Limb (tissue), 2 donors: ENCODE measurements at regions not wholly inside any gene's neighbourhood (a gene's known extent, or its start where the extent isn't known, plus 50 kb on each side); places are given as distances from the start of the nearest gene placed in this dataset.
"Not testable (repeated sequence)": the region's sequence is repeated elsewhere in the genome, so short reads cannot be mapped to it uniquely, and the experiment has no call there.

Experiments
- DNase-seq, 2 donors: peaks; one replicate each; pipeline ENCODE4 v3.0.0-alpha.2; 2016; ENCODE audit errors: extremely low spot score in 2 of 2

DNA sequence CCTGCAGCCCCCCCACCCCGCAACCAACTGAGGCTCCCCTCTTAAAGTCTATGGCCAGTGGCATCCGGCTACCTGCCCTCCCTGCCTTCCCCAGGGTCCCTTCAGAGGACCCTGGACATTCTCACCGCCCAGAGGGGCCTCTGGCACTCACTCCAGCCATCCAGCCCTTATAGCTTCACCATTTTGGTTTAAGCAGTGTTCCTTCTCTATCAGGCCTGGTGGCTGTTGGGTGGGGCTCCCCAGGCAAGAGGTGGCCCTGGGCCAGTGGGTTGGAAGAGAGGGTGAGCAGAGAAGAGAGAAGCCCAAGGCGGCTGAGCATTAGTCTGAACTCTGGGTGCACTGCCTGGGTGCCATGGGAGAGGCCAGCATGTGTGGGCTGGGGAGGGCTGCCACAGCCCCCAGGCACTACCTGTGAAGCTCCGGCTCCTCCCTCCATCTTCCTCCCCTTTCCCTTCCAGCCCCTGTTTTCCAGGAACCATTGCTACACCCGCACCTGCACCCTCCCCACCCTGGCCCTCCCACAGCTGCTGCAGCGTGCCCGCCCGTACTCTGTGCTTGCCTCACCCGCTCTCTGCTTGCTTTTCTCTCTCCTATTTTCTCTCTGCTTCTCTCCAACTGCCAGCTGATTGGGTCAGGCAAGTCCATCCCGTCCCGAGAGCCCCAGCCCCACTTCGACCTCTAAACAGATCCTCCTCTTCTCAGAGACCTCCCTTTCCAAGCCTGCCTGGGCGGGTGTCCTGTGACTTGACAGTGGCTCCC is 168.2 kb downstream of the TBC1D2B start:
- DNase-seq, result no peak

DNA sequence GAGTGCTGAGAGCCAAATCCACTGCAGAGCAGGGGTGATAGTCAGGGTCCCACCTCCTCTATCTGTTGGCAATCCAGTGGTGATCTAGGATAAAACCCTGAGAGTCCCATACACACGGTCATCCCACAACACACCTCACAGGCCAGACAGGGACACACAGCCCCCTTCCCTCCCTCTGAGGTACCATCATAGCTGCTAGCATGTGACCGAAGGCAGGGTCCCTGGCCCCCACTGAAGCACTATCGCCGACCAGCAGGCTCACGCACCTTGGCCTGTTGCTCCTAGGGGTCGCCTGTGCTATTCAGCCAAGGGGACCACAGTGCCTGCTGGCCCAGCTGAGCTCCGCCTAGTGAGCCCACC is 168.8 kb downstream of the TBC1D2B start:
- not testable (repeated sequence) for DNase-seq

DNA sequence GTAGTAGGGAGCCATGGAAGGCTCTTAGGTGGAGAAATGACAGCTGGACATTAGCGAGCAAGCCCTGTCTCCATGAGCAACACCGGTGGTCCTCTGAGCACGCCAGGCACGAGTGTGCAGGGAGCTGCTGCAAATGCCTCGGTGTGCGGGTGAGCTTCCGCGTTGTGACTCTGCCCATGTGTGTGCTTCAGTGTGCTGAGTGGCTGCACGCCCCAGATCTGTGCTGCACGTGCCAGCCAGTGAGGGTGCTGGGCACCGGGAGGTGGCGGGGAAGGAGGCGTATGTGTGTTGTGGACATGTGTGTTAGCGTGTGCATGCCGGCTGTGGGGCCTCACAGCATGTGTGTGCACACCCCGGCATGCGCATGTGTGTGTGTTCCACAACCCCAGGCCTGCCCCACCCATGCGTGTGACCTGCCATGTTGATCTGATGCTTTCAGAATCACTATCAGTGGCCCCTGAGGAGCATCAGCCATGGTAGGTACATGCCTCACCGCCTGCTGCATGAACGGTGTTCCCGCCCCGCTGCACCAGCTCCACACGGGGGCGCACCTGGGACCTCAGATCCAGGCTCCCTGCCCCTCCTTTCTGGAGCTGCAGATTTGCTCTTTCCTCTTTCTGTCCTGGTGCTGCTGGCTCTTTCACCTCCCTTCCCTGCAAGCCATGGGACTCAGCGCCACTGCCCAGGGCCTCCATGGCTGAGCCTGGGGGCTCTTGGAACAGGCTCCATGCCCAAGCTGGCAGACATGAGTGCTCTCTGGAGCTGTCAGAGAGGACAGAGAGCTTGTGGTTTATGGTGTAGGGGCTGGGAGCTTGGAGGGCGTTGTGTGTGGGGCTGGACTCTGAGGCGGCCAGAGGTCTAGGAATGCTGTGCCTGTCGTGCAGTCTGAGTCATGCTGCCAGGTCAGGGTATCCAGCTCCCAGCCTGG is 169.4 kb downstream of the TBC1D2B start:
- peak in 1 of 2 donors; percentile 3 for DNase-seq

DNA sequence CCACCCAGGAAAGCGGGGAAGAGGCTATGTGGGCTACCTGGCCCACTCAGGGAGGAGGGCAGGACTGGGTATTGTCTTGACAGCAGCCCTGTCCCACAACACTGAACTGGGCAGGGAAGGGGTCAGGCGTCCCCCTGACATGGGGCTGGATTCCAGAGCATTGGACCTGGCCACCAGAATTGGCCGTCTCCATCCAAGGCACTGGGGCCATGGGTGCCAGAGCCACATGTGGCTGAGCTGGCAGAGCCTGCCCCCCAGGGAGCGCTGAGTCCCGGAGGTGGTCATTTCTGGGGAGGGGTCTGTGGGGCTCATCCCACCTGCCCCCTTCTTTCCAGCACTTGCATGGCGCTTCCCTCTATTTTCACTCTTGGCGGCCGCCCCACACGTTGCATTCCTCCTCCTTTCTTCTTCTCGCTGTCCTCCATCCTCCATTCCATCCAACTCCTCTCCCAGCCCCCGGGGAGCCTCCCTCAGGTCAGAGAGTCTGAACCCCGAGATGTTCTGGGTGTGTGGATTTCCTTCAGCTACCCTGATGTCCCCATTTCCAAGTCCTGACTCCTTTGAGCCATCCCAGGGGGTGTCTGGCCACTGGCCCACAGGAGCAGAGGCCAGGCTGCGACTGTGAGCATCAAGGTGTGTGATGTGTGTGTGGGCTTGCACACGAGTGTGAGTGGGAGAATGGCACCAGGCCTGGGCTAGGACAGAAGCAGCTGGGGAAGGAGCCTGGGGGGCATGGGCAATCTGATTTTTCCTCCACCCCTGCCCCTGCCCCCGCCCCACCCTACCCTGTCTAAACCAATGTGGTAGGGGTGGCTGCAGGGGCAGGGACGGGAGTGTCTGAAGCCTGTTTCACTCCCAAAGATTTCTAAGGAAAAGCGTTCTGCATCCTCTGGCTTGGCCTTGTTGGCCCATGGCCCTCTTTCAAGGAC is 171.2 kb downstream of the TBC1D2B start:
- not testable (repeated sequence) for DNase-seq

DNA sequence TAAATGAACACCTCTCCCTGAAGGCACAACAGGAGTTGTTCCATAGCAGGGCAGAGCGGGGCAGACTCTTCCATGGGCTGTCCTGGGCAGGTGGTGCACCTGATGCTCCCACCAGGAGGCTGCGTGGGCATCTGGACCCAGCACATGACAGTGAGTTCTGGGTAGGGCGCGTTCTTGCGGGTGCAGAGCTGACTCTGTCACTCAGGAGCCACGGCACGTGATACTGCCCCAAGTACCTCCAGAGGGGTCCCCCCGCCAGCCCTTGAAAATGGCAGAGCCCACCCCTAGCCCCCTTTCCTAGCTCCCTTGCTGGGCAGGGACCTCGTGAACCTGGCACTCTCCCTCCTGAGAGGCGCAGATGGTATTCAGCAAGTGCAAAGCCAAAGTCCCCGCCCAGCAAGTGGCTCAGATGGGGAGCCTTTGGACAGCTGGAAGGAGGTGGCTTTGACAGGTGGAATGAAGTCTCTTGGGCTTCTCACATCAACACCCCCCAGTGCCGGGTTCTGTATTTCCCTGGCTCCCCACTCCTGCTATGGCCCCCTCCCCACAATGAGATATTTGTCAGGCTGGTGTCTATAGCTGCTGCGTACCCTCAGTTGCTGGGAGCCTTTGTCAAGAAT is 172.1 kb downstream of the TBC1D2B start:
- peak in 1 of 2 donors; percentile 26 for DNase-seq

DNA sequence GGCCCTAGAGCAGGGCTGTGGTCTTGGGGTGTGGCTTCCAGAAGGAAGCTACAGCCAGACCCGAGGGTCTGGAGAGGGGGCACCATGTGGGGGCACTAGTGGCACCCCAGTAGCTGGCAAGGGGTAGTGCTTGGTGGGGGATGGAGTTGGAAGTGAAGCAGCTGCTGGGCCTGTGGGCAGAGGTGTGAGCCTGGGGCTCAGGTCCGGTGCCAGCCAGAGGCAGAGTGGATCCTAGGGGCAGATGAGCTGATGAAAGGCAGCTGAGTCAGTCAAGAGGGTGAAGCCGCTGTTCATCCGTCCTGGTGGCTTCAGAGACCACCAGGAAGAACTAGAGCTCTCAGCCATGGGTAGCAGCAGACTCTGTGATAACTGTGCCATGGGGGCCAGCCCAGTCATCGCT is 172.6 kb downstream of the TBC1D2B start:
- DNase-seq, result no peak

DNA sequence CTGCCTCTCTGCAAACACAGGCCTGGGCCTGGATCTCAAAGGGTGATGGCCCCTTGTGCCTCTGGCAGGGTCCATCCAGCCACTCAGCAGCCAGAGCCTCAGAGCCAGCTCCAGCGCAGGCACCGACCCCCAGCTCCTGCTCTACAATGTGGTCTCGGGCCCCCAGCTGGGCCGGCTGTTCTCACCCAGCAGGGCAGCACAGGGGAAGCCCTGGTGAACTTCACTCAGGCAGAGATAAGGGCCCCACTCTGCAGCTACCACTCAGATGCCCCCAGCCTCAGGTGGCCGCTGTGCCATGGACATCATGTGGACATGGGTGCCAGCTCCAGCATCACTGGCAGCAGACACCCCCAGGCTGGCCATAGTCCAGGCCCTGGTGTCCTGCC is 173.1 kb downstream of the TBC1D2B start:
- peak in 1 of 2 donors; percentile 32 for DNase-seq

DNA sequence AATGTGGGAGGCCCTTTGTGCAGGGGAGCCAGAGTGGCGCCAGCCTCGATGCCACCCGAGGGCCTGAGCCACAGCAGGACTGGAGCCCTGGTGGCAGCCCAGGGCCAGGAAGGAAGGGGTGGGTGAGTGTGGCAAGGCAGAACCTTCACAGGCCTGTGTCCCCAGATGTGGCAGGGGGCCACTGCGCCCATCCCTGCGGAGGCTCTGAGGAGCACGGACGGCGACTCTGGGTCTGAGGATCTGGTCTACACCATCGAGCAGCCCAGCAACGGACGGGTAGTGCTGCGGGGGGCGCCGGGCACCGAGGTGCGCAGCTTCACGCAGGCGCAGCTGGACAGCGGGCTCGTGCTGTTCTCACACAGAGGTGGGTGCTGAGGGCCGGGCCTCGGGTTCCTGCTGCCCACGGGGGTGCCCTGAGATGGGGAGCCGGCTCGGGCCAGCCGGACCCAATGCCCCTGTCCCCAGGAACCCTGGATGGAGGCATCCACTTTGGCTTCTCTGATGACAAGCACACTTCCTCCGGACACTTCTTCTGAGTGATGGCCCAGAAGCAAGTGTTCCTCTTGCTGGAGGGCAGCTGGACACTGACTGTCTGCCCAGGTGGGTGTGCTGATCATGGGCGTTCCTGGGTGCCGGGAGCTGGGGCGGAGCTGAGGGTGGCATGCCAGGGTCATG is 173.6 kb downstream of the TBC1D2B start:
- DNase-seq, result peak in 1 of 2 donors; percentile 25

DNA sequence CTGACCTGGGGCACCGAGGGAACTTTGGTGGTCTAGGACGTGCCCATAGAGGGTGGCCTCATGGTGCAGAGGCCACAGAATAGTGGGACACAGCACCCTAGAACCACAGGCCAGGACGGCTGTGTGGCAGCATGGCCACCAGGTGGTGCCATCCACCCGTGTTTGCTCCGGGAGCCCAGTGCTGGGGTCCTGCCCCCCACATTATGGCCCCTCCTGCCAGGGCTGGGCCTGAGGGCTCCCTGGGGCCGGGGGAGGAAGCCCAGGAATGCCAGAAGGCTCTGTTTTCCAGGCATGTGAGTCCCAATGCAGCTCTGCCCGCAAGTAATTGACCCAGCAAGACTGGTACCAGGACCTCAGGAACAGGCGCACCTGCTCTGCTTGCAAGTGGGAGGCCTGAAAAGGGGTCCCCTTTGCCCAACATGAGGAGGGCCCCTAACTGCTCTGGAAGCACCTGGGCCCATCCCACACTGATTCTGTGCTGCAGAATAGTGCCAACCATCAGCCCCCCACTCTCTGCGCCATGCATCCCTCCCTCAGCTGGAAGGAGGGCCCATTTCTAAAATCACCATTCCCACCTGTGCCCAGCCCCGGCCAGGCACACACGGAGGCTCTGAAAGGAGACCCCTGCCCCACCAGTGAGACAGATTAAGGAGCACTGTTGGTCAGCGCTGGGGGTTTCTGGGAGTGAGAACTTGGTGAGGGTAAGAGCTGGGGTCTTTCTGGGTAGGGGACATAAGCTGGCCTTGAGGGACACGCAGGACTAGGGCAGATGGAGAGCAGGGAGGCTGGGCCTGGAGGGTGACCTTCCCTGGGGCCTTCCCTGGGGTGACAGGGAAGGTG is 174.4 kb downstream of the TBC1D2B start:
- DNase-seq, result peak in 1 of 2 donors; percentile 64

DNA sequence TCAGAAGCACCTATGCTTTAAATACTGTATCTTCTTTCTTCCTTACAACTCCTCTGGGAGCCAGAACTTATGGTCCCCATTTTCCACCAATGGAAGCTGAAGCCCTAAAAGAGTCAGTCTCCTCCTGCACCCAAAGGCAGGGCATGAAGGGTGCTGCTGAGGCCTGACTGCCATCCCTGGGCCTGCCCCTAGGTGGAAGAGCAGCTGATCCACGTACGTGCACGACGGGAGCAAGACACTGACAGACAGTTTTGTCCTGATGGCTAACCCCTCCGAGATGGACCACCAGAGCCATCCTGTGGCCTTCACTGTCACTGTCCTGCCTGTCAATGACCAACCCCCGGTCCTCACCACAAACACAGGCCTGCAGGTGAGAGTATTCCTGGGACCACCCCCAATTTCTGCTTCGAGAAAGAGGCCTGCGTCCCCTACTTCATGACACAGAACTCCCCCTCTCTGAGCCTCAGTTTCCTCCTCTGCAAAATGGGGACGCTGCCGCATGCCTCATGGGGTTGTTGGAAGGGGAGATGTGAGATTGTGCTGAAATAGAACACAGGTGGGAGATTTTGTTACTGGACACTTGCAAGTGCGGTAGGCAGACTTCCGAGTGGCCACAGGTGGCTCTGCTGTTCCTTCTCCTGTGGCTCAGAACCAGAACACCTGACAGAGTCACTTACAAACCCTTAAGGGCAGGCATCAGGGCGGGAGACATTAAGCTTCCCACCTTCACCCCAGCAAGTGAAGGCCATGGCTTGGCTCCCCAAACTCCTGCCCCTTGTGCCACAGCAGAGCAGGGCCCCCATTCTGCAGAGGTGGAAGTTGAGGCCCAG is 175.4 kb downstream of the TBC1D2B start:
- peak in 1 of 2 donors; percentile 26 for DNase-seq

DNA sequence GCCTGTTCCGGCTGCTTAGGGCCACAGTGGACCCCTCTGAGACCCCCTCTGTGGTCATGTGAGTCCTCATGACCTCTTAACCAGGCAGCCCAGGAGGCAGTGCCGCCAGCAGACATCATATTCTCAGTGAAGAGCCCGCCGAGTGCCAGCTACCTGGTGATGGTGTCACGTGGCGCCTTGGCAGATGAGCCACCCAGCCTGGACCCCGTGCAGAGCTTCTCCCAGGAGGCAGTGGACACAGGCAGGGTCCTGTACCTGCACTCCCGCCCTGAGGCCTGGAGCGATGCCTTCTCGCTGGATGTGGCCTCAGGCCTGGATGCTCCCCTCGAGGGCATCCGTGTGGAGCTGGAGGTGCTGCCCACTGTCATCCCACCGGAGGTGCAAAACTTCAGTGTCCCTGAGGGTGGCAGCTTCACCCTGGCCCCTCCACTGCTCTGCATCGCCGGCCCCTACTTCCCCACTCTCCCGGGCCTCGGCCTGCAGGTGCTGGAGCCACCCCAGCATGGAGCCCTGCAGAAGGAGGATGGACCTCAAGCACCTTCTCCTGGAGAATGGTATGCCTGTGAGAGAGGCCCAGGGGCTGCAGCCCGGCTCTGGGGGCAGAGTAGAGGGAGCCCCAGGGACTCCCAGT is 176.1 kb downstream of the TBC1D2B start:
- DNase-seq, result peak in 1 of 2 donors; percentile 19

DNA sequence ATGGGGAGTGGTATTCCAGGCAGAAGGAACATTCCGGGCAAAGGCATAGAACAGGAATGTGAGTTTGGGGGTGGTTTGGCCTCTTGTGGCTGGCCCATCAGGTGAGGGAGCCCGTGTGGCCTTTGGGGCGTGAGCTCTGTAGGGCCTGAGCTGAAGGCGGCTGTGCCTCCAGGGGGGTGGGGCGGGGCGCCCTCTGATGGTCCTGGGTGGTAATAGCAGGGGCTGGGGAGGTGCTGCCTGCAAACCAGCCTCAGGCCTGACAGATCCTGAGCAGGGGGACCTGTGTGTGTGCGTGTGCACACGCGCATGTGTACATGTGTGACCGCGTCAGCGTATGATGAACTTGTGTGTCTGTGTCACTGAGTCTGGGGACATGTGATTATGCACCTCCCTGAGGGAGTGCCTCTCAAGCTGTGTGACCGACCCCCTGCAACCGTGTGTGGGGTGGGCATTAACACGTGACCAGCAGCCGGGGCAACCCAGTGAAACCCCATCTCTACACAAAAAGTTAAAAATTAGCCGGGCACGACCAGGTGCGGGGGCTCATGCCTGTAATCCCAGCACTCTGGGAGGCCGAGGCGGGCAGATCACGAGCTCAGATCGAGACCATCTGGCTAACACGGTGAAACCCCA is 177.1 kb downstream of the TBC1D2B start:
- DNase-seq, result peak in 1 of 2 donors; percentile 77

DNA sequence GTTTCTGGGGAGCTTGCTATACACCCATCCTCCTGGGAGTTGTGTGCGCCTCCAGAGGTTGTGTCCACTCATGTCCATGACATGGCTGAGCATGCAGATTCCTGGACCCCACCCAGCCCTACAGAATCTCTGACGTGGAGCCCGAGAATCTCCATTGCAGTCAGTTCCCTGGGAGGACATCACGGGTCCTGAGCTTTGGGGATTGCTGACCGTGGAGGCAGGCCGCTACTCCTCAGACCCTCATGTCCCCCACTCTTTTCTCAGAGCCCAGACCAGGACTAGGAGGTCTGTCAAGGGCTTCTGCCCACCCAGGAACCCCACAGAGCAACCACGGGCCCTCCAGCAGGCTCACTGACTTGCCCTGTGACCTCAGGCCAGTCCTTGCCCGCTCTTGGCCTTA is 177.7 kb downstream of the TBC1D2B start:
- DNase-seq, result not testable (repeated sequence)

DNA sequence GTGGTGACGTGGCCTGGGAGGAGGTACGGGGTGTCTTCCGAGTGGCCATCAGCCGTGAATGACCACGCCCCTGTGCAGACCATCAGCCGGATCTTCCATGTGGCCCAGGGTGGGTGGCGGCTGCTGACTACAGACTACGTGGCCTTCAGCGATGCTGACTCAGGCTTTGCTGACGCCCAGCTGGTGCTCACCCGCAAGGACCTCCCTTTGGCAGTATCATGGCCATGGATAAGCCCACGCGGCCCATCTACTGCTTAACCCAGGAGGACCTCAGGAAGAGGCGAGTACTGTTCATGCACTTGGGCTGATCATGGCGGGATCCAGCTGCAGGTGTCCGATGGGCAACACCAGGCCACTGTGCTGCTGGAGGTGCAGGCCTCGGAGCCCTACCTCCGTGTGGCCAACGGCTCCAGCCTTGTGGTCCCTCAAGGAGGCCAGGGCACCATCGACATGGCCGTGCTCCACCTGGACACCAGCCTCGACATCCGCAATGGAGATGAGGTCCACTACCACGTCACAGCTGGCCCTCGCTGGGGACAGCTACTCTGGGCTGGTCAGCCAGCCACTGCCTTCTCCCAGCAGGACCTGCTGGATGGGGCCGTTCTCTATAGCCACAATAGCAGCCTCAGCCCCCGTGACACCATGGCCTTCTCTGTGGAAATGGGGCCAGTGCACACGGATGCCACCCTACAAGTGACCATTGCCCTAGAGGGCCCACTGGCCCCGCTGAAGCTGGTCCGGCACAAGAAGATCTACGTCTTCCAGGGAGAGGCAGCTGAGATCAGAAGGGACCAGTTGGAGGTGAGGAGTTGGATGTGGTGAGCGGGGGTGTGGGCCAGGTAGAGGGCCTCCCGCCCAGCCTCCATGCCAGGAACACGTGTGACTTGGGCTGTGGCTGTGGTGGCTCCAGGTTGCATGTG is 178.4 kb downstream of the TBC1D2B start:
- no peak for DNase-seq

DNA sequence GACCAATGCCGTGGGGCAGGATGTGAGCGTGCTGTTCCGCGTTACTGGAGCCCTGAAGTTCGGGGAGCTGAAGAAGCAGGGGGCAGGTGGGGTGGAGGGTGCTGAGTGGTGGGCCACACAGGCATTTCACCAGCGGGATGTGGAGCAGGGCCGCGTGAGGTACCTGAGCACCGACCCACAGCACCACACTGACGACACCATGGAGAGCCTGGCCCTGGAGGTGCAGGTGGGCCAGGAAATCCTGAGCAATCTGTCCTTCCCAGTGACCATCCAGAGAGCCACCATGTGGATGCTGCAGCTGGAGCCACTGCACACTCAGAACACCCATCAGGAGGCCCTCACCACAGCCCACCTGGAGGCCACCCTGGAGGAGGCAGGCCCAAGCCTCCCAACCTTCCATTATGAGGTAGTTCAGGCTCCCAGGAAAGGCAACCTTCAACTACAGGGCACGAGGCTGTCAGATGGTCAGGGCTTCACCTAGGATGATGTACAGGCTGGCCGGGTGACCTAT is 179.6 kb downstream of the TBC1D2B start:
- DNase-seq, result no peak
